Dermis microvascular lymphatic vessel endothelial cell (primary cell): ENCODE measurements at regions not wholly inside any gene's neighbourhood (a gene's known extent, or its start where the extent isn't known, plus 50 kb on each side); places are given as distances from the start of the nearest gene placed in this dataset.

Experiments used
- DNase-seq, 2 donors: peaks; one replicate each; pipeline versions ENCODE4 v3.0.0 to v3.0.0-alpha.2; 2010; ENCODE audit warnings: low read depth in 2 of 2

DNA sequence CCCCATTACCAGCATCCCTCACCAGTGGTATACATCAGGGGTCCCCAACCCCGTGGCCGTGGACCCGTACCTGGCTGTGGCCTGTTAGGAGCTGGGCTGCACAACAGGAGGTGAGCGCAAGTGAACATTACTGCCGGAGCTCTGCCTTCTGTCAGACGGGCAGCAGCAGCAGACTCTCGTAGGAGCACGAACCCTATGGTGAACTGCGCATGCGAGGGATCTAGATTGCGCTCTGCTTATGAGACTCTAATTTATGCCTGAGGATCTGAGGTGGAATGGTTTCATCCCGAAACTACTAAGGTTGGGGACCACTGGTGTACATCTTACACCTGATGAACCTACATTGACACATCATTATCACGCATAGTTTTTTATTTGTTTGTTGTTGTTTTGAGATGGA, 52.8 kb upstream of the DHX15 start:
- no peak for DNase-seq

DNA sequence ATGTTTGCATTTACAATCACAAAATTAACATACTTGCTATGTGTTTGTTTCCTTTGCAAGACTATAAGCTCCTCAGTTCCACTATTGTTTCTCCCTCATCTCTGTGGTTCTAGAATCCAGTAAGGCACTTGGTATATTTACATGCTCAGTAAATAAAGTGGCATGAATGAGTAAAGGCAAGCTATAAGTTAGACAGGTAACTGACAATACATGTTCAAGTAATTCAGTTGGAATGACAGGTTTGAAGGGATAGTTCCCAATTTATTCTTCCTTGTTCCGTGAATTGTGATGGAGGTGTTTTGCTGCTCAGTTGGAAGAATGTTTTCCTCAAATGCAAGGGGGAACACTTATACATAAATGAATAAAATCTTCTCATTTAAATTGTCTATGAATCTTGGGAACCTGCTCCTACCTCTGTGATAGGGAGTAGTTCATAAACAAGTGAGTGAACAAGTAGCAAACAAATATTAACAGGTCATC, 54.1 kb upstream of the DHX15 start:
- no peak for DNase-seq

DNA sequence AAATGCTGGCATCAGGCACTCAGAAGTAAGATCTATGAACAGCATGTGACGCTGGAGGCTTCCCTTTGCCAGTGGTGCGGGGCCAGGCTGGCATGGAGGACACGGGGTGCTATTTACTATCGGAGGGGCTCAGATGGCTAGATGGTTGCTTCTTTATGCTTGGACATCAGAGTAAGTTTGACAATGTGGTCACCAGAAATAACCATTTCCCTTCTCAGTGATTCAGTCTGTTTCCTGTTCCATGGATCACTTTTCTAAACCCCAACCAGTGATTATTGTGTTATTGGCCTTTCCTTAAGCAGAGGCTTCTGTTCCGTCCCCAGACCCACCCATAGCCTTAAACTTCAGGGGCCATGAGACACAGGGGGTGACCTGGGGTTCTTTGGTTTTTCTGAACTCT, 55.4 kb upstream of the DHX15 start:
- peak in 1 of 2 donors; percentile 23 for DNase-seq

DNA sequence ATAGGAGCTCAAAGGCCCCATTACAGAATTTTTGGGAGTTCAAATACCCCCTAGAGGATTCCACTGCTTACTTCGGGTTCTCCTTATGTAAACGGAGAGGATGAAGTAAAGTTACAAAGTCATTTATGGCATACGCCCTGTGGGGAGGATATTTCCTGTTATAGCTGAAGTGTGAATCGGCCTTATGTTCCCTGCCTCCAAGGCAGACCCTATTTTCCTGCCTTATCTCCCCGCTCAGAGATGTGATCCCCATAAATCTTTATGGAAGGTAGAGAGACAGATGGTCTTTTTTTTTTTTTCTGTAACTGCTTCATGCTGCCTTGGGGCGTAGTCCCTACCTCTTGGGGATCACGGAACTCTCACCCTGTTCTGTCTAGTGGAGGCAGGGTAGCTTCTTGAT, 56.0 kb upstream of the DHX15 start:
- no peak for DNase-seq

DNA sequence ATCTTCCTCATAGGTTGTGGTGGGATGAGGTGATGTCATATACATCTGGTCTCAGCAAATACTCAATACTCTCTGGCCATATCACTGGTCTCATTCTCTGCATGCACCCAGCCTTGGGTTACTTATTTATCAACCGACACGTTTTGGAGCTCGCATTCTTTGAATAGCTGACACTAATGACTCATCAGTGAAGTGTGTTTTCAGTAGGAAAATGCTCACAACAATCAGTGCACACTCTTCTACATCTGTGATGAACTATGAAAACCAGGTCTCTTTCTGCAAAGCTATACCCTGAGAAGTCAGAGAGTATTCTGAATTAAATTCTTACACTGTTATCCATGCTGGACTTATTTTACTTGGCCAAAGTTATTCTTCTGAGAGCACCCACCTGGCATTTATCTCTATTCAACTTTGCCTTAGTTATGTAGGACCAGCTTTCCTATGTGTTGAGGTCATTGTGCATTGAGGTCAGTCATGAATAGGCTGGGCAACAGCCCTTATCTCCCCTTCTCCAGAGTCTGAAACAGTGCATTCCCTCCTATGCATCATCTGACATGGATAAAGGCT, 58.7 kb upstream of the DHX15 start:
- peak; percentile 55 to 65 for DNase-seq

DNA sequence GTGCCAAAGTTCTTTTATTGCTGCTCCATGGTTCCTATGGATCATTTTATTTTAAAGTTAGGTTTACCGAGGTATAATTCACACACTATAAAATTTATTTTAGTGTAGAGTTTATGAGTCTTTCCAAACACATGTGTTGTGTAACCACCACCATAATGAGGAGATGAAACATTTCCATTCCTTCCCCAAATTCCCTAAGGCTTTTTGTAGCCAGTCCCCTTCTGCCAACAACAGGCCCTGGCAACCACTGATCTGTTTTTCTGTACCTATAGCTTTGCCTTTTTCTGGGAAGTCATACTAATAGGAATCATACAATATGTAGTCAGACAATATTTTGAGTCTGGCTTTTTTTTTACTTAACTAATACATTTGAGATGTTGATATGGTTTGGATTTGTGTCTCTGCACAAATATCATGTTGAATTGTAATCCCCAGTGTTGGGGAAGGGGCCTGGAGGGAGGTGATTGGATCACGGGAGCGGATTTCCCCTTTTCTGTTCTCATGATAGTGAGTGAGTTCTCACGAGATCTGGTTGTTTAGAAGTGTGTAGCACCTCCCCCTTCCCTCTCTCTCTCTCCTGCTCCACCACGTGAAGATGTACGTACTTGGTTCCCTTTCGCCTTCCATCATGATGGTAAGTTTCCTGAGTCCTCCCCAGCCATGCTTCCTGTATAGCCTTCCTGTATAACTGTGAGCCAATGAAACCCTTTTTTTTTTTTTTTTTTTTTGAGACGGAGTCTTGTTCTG, 59.6 kb upstream of the DHX15 start:
- DNase-seq: no peak

DNA sequence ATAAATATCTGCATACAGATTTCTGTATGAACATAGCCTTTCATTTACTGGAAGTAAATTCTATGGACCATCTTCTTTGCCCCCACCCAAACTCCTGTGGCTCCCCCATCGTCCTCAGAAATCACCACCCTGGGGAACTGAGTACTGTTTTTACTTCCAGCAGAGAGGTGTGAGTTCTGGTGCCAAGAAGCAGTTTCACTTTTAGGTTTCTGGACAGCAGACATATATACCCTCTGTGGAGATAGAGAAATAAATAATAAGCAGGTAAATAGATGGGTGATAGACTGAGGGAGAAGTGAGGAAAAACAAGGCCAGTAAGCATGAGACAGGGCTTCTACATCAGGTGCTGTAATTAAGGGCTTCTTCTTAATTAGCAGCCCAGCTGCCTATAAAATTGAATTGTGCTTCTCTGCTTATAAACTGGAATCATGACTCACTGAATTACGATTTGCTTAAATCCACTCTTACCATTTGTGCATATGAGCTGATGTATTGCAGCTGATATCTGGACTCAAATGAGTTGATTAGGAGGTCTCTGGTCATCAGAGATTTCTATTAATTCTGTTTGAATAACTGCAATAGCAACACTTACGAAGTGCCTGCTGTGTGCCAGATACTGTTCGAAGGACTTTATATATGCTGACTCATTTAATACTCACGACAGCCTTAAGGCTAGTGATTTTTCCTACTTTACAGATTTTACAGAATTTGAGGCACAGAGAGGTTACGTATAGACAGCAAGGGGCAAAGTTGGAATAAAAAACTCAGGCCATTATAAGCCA, 60.8 kb upstream of the DHX15 start:
- DNase-seq: no peak

DNA sequence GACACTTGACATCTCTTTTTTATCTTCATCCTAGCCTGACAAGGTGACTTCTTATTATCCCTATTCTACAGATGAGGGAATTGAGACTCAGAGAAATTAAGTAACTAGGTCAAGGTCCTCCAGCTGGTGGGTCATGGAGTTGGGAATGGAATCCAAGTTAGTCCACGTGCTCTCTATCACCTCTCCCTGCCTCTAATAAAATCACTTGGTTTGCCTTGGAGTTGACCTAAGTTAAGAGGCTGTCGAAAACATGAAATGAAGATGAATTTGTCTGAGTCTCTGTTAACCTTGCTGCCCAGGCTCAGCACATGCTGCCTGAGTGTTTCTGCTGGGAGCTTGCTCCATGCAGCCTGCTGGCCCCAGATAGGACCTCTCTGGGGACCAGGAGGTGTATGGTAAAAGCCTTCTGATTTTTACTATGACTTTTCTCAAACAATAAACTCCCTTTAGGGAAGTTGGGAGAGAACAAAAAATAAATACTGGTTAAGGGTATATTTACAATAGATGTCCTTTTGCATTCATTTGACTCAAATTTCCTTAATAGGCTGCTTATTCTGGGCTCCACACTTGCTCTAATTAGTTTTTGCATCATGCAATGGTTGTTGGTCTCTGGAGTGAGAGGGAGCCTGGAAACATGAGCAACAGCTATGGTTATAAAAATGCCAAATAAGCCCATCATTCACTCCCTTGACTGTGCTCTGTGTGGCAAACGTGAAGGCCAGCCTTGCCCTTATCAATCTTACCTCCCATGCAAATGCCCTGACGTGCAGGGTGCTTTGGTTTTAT, 61.6 kb upstream of the DHX15 start:
- DNase-seq: no peak

DNA sequence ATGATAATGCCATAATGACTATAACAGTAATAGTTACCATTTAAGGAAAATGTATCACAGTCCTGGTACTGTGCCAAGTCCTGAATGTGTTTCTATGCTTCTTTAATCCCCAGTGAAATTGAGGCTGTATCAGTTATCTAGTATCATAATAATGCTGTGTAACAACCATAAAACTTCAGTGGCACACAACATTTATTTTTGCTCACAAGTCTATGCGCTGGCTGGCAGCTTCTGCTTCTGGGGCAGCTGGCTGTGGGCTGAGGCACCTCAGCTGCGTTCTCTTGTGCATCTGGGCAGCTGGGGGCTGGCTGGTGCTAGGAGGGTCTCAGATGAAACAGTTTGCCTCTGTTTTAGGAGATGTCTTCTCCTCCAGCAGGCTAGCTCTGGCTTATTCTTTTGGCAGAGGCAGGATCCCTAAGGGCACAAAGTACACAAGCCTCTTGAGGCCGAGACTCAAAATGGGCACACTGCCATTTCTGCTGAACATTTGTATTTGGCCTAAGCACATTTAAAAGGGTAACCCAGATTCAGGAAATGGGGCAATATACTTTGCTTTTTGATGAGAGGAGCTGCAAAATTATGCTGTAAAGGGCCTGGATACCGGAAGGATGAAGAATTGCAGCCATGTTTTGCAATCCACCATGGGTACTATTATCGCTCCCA, 62.6 kb upstream of the DHX15 start:
- no peak for DNase-seq

DNA sequence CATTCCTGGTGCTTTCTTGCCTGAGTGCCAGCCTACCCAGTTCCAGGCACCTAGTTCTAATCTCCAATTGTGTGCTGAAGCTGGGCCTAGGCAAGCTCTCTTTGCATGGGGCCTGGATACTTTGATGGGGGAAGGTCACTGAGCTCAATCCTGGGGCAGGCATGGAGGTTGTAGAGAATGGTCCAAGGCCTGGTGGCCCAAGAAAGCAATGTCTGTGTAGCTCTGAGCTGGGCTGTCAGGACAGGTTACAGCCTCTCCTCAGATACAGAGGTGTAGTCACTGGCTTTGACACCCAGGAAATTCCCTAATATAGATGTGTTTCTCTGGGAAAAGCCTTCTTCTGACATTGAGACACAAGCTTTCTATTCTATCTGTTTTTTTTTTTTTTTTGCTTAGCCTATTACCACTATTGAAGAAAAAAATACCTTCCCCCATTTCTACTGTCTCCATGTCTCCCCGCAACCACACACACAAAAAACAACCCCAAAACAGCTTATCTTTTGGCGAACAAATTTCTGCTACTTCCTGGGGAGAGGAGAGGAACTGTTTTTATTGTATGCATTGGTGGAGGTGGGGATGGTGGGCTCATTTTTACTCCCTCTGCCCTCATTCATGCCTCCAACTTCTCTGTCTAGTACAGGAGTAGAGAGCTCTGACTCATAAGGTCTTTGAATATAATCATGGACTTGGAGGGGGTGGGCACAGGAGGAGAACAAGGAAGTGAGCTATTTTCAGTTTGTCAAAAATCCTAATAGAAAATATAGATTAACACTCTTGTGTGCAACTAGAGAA, 66.7 kb upstream of the DHX15 start:
- DNase-seq: no peak

DNA sequence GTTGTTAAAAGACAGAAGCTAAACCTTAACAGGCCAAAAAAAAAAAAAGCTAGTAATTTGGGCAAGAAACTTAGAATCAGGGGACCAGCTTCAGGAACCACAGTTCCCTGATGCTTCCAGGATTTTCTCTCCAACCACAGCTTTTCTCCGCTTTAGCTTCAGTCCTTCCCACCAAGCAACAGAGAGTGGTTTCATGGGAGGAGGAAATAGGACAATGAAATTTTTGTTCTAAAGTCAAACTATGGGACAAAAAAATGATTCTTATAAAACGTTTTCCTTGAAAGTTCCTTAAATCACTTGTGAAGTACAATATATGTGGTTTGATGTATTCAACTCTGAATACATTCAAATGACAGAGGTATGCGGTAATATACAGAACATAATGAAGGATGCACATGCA, 71.0 kb upstream of the DHX15 start:
- no peak for DNase-seq

DNA sequence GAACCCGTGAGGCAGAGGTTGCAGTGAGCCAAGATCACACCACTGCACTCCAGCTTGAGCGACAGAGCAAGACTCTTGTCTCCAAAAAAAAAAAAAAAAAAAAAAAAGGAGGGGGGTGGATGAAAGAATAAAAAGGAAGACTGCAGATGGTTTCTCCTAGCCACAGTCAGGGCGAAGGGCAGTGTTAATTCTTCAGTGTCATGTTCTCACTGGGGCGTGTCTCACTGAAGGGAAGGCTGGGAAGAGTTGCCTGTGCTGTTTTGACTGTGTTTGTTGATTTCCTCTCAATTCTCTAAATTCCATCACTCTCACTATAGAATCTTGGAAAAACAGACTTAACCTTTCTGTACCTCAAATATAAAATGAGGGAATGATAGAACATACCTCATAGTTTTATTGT, 71.6 kb upstream of the DHX15 start:
- no peak for DNase-seq

DNA sequence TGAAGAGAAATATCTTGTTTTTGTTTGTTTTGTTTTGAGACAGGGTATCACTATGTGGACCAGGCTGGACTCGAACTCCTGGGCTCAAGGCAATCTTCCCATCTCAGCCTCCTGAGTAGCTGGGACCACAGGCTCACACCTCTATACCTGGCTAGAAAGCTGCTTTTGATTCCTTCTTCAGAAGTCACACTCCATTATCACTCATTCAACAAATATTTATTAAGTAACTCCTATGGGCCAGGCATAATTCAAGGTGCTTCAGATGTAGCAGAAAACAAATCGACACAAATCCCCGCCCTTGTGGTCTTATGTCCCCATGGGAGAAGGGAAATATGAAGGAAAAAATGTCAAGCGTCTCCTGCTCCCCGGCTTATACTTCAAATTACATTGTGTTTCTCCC, 72.6 kb upstream of the DHX15 start:
- no peak for DNase-seq

DNA sequence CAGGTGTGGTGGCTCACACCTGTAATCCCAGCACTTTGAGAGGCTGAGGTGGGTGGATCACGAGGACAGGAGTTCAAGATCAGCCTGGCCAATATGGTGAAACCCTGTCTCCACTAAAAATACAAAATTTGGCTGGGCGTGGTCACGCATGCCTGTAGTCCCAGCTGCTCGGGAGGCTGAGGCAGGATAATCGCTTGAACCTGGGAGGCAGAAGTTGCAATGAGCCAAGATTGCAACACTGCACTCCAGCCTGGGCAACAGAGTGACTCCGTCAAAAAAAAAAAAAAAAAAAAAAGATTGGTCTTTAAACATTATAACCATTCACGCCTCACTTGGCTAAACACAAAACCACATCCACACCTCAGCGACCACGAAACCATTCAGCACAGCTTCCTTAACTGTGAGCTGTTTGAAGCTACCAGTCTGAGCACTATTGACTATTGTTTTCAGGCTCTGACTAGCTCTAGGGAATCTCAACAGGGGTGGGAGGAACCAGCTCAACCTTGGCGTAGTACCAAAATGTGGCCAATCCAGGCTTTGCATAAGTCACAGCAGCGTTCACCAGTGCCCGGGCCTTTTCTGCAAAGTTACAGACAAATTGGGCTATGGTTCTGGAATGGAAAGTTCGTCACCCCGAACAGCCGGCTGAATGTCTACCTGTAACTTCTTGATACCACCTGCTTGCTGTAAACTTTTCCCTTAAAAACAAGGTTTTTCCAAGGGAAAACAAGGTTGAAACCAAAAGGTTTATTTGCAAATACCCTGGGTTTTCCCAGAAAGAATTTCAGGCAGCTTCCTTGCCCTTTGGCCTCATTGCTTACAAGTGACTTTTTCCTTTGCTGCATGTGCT, 73.6 kb upstream of the DHX15 start:
- peak; percentile 16 to 26 for DNase-seq

DNA sequence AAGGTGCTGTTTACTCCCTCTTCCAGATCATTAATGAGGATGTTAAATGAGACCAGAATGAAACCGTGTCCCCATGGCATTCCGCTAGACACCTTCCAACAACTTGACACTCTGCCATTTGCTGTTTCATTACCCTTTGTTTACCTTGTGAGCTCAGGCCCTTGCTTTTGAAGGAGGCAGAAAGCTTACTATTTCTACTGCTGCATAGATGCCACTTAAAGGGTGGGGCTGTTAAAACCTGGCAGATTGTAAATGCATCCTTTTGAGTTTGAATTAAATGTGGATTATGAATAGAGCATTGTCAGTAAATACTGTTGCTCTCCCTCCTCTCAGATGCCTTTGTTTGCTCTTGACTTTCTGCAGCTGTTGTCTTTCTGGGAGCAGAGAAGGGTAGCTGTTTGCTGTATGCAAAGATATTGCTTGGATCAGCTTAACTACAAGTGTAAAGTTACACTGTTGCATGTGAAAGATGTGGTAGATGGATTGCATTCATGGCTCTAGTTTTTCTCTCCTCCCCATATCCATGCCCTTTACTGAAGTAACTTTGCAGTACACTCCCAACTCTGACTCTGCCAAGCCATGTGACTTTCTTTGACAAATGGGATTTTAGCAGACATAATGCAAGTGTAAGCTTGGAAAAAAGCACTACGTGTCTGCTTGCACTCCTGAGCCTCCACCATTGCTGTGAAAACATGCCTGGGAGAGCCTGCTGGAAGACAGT, 75.0 kb upstream of the DHX15 start:
- no peak for DNase-seq

DNA sequence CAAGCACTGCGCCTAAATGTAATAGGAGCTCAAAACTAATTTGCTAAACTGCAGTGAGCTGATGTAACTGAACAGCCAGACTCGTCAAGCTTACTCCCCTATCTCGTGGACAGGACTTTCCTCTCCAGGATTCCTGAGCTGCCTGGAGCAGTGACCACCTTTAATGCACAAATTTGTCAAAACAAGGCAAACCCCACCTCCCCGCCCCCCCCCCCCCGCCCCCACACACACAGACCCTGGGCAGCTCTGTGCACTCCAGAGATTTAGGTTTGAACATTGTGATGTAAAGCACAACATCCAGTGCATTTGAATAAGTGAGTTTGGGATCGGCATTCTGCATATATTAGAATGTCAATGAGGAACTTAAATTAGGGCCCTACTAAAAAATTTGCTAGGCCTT, 77.7 kb upstream of the DHX15 start:
- DNase-seq: no peak

DNA sequence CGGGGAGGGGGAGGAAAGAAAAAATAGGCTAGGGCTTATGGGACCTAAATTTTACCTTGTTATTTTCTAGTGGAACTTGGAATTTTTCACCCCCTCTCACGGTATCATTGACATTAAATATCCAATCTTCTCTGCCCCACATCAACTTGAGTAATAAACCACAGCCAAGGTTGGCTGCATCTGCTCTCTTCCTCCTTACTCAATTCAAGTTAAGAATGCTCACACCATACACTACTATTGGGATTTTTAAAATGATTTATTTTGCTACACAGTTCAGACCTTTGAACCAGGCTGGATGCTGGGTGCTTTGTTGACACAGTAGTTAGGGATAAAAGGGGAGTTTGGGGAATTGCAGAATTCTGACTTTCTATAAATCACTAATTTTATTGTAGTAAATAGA, 78.2 kb upstream of the DHX15 start:
- no peak for DNase-seq

DNA sequence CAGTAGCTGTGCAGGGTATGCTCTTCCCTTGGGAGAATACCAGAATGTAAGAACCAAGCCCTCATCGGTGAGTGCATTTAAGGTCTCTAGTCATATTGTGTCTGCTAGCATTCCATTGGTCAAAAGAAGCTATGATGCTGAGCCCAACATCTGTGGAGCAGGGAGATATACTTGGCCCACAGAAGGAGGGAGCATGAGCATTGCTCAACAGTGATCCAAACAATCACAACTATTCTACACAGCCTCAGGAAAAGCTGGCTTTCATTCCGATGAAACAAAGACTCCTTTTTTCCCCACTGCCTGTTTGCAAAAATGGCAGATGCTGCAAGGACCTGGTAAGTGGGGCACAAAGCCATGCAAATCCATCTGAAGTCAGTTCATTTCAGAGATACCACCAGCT, 80.6 kb upstream of the DHX15 start:
- DNase-seq: no peak

DNA sequence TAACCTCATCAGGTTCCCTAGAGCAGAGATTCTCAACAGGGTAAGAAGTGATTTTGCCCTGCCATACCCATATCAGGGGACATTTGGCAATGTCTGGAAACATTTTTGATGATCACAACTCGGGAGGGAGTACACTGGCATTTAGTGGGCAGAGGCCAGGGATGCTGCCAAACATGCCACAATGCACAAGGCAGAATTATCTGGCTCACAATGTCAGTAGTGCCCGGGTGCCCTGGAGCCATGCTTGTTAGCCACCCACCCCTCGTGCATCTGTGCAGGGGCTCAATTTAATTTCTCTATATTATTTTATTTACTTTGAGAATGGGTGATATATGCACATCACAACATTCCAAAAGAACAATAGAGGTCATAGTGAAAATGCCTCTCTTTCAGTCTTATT, 82.0 kb upstream of the DHX15 start:
- DNase-seq: no peak
